ENCODE measurements at regions not wholly inside any gene's neighbourhood (a gene's known extent, or its start where the extent isn't known, plus 50 kb on each side); places are given as distances from the start of the nearest gene placed in this dataset.

DNA sequence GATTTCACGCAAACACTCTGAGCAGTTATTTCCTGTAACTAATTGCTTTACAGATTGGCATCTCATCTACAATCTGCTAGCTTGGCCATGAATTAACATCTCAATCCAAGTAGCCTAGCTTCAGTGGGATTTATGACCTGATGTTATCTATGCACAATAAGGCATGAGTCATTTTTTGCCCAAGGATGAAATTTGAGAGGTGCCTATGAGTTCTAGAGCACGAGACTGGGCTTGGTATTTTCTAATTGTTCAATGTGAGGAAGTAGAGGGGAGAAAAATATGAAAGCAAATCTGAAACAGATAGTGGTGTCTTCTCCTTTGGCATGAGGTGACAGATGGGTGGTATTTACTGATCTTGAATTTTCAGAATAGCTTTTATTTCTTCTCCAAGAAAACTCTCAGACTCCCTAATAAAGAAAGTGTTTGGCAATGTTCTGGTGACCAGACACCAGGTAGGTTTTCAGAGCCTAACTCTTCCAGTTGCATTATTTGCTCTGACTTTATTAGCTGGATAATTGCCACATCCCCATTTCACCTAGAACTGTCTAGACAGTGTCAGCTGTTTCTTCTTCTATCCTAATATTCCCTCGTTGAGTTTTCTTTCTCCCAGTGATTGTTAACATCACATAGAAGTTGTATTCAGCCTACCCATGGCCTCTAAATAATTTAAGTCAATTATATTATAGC lies 301.0 kb upstream of the UMPS start:
- Histone ChIP-seq H3K4me2 (ENCODE audit: insufficient read depth, low read length) (no peak overlapping the region), H2AFZ (ENCODE audit: low read length) (no peak overlapping the region), H3K36me3 (ENCODE audit: insufficient read depth, low read length) (no peaks in the 10 kb centered on the region), H3K4me1 (ENCODE audit: insufficient read depth, low read length) (peaks cover 3% of the 10 kb centered on the region), H3K27ac (ENCODE audit: low read depth, low read length) (no peak overlapping the region), H3K79me2 (ENCODE audit: insufficient read depth, low read length) (no peaks in the 10 kb centered on the region), H3K27me3 (ENCODE audit: insufficient read depth, low read length) (peaks cover 2% of the 10 kb centered on the region), H4K20me1 (ENCODE audit: insufficient read depth, low read length) (no peaks in the 10 kb centered on the region), H3K4me3 (ENCODE audit: insufficient read depth, low read length) (no peak overlapping the region), H3K9me3 (ENCODE audit: low read depth, low read length) (no peaks in the 10 kb centered on the region)
- DNase-seq (ENCODE audit: insufficient read length, low spot score, missing footprints): no peak
- no peak for TF ChIP-seq CTCF (IDR thresholded peaks at IDR 0.05; ENCODE audit: extremely low read depth, low read depth, low read length)

DNA sequence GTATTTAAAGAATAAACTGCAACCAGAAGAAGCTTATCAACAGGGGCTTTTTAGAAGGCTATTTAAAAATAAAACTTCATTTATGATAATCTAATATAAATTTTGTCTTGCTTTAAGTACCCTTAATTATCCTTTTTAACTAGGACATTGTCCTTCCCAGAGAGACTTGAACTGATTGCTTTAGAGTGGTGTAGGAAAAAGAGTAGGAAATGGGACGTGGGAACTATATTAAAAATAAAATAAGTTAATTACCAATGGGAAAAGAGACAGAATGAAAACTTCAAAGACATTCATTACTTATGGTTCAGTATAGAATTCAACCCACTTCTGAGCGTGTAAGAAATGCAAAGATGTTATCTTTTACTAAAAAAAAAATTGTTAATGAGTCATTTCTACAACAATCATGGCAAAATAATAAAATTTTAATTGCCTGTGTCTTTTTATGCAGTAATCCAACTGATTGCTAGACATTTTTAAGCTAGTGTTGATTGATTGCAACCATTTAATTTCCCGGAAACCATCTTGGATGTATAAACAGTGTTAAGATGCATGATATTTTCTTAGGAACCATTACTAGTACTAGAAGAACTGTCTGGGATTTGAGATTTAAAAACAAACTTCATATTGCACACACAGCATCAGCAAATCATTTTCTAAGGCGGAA lies 298.8 kb upstream of the UMPS start:
- H3K36me3 ChIP-seq (ENCODE audit: insufficient read depth, low read length): no peaks in the 10 kb centered on the region
- no peak overlapping the region for H3K27ac ChIP-seq (ENCODE audit: low read depth, low read length)
- no peak overlapping the region for H3K4me2 ChIP-seq (ENCODE audit: insufficient read depth, low read length)
- no peaks in the 10 kb centered on the region for H4K20me1 ChIP-seq (ENCODE audit: insufficient read depth, low read length)
- peaks cover 2% of the 10 kb centered on the region for H3K27me3 ChIP-seq (ENCODE audit: insufficient read depth, low read length)
- H3K4me3 ChIP-seq (ENCODE audit: insufficient read depth, low read length): no peak overlapping the region
- peaks cover 3% of the 10 kb centered on the region for H3K4me1 ChIP-seq (ENCODE audit: insufficient read depth, low read length)
- no peak for TF ChIP-seq CTCF (IDR thresholded peaks at IDR 0.05; ENCODE audit: extremely low read depth, low read depth, low read length)
- H3K79me2 ChIP-seq (ENCODE audit: insufficient read depth, low read length): no peaks in the 10 kb centered on the region
- no peak overlapping the region for H2AFZ ChIP-seq (ENCODE audit: low read length)
- no peak for DNase-seq (ENCODE audit: insufficient read length, low spot score, missing footprints)
- H3K9me3 ChIP-seq (ENCODE audit: low read depth, low read length): no peaks in the 10 kb centered on the region

DNA sequence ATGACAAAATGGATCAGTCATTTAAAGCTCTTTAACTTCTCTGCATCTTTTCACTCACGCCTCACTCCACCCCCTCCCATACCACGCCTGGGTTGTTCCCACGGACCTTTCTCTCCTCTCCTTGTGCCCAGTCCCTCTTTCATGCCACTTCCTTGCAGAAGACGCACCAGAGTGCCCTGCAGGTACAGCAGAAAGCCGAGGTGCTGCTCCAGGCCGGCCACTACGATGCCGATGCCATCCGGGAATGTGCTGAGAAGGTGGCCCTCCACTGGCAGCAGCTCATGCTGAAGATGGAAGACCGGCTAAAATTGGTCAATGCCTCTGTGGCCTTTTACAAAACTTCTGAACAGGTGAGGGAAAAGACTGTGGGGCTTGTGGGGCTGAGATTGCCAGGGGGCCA lies 296.1 kb upstream of the UMPS start:
- Histone ChIP-seq H3K36me3 (ENCODE audit: insufficient read depth, low read length) (no peaks in the 10 kb centered on the region), H3K4me3 (ENCODE audit: insufficient read depth, low read length) (no peak overlapping the region), H3K79me2 (ENCODE audit: insufficient read depth, low read length) (no peaks in the 10 kb centered on the region), H3K27me3 (ENCODE audit: insufficient read depth, low read length) (no peaks in the 10 kb centered on the region), H3K4me1 (ENCODE audit: insufficient read depth, low read length) (peaks cover 2% of the 10 kb centered on the region), H3K4me2 (ENCODE audit: insufficient read depth, low read length) (no peak overlapping the region), H2AFZ (ENCODE audit: low read length) (no peak overlapping the region), H3K9me3 (ENCODE audit: low read depth, low read length) (no peaks in the 10 kb centered on the region), H4K20me1 (ENCODE audit: insufficient read depth, low read length) (no peaks in the 10 kb centered on the region), H3K27ac (ENCODE audit: low read depth, low read length) (no peak overlapping the region)
- no peak for DNase-seq (ENCODE audit: insufficient read length, low spot score, missing footprints)
- no peak for TF ChIP-seq CTCF (IDR thresholded peaks at IDR 0.05; ENCODE audit: extremely low read depth, low read depth, low read length)

- H3K79me2 ChIP-seq (ENCODE audit: insufficient read depth, low read length): no peaks in the 10 kb centered on the region
- no peaks in the 10 kb centered on the region for H4K20me1 ChIP-seq (ENCODE audit: insufficient read depth, low read length)
- no peaks in the 10 kb centered on the region for H3K9me3 ChIP-seq (ENCODE audit: low read depth, low read length)
- no peak overlapping the region for H3K27ac ChIP-seq (ENCODE audit: low read depth, low read length)
- H2AFZ ChIP-seq (ENCODE audit: low read length): no peak overlapping the region
- H3K4me3 ChIP-seq (ENCODE audit: insufficient read depth, low read length): no peak overlapping the region
- TF ChIP-seq CTCF (IDR thresholded peaks at IDR 0.05; ENCODE audit: extremely low read depth, low read depth, low read length): no peak
- H3K27me3 ChIP-seq (ENCODE audit: insufficient read depth, low read length): no peaks in the 10 kb centered on the region
- H3K36me3 ChIP-seq (ENCODE audit: insufficient read depth, low read length): no peaks in the 10 kb centered on the region
- no peak overlapping the region for H3K4me2 ChIP-seq (ENCODE audit: insufficient read depth, low read length)
- no peaks in the 10 kb centered on the region for H3K4me1 ChIP-seq (ENCODE audit: insufficient read depth, low read length)
- DNase-seq (ENCODE audit: insufficient read length, low spot score, missing footprints): no peak
Measured at GRCh38 chr3:124435467-124435866, 294.8 kb upstream of the UMPS start.
